SH-SY5Y (cell line): ENCODE measurements at regions not wholly inside any gene's neighbourhood (a gene's known extent, or its start where the extent isn't known, plus 50 kb on each side); places are given as distances from the start of the nearest gene placed in this dataset.

Experiments used
- GATA2 ChIP-seq: IDR thresholded peaks from 2 replicates; pipeline ENCODE4 v1.6.1; 2011; ENCODE audit warnings: mild to moderate bottlenecking, low read depth, low read length
- GATA3 ChIP-seq: IDR thresholded peaks from 2 replicates; pipeline ENCODE4 v1.6.1; 2011; ENCODE audit warnings: low read depth, mild to moderate bottlenecking, low read length, moderate library complexity

- TF ChIP-seq GATA2 (no peak), GATA3 (no peak)
Observed at GRCh38 chr1:217251121-217251520, 379.8 kb downstream of the GPATCH2 start.
